CD4-positive, alpha-beta T cell treated with Interleukin-10 for 1 hour (primary cell): ENCODE measurements at regions not wholly inside any gene's neighbourhood (a gene's known extent, or its start where the extent isn't known, plus 50 kb on each side); places are given as distances from the start of the nearest gene placed in this dataset.
"Not testable (repeated sequence)": the region's sequence is repeated elsewhere in the genome, so short reads cannot be mapped to it uniquely, and the experiment has no call there.

Source experiments
- DNase-seq: peaks from one replicate; pipeline ENCODE4 v3.0.0-alpha.2; 2020

- no peak for DNase-seq
Measured at GRCh38 chr1:37166005-37166404, 131.7 kb upstream of the GRIK3 start.

DNA sequence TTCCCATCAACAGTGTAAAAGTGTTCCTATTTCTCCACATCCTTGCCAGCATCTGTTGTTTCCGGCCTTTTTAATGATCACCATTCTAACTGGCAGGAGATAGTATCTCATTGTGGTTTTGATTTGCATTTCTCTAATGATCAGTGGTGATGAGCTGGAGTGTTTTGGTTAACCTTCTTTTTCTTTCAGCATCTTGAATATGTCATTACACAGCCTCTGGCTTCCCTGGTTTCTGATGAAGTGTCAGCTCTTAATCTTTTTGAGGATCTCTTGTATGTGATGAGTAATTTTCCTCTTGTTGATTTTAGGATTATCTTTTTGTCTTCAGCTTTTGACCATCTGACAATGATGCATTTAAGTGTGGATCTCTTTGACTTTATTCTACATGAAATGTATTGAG, 133.2 kb upstream of the GRIK3 start:
- no peak for DNase-seq

GRCh38 chr1:37169241-37169640, 134.9 kb upstream of the GRIK3 start:
- no peak for DNase-seq

- no peak for DNase-seq
Measured at GRCh38 chr1:37169743-37170275, 135.5 kb upstream of the GRIK3 start.

DNA sequence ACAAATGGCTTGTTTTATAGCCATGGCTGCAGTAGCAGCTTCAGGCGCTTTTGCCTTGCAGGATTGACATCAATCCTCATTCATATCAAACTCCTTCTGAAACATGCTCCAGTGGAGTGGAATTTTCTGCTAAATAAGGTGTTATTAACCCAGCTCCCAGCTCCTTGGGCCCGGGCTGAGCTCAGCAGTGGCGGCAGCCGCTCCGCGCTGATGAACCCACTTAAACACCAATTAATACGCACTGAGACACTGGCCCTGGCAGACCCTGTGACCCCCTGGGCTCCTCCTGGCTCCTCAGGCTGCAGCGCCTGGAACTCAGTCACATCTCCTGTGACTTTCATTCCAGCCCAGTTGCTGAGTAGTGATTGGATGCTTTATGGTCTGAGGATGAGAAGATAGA, 137.4 kb upstream of the GRIK3 start:
- DNase-seq, result no peak

GRCh38 chr1:37174341-37174740, 140.0 kb upstream of the GRIK3 start:
- no peak for DNase-seq

- DNase-seq, result no peak
Measured at GRCh38 chr1:37174876-37175275, 140.6 kb upstream of the GRIK3 start.

GRCh38 chr1:37175666-37176215, 141.4 kb upstream of the GRIK3 start:
- no peak for DNase-seq

- no peak for DNase-seq
Measured at GRCh38 chr1:37176269-37176668, 142.0 kb upstream of the GRIK3 start.

GRCh38 chr1:37177230-37177864, 143.0 kb upstream of the GRIK3 start:
- no peak for DNase-seq

DNA sequence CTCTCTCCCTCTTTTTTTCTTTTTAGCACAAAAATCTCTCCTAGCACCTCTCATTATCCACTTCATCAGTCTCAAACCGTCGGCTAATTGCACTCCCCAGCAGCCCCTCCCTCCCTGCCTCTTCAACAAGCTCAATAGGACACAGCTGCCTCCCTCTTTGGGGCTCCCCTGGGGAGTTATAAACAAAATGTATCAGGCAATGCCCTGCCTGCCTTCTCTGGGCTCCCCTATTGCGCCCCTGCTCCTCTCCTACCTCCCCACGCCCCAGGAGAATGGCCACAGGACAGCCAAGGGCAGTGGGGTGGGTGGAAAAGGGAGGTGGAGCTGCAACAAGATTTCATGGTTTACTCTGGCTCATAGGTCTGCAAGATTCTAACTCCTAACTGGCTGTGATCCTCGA, 147.1 kb upstream of the GRIK3 start:
- DNase-seq, result no peak

GRCh38 chr1:37184789-37185188, 150.5 kb upstream of the GRIK3 start:
- no peak for DNase-seq

- DNase-seq, result no peak
Measured at GRCh38 chr1:37186246-37186756, 152.0 kb upstream of the GRIK3 start.

DNA sequence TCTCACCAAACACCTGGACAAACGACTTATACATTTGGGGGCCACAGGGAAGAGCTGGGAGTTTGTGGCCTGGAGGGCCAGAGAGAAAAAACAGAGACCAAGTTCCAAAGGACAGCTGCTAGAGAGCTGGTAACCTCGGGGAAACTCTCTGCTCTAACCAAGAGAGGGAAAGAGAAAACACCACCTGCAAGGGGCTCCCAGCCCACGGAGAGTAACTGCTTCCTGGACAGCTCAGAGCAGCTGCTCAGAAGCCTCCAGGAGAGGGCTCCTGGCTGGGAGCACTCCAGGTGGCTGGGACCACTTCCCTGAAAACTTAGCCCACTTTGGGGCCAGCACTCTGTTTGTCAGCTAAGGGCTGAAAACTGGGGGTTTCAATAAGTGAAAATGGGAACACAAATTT, 154.8 kb upstream of the GRIK3 start:
- DNase-seq, result no peak

DNA sequence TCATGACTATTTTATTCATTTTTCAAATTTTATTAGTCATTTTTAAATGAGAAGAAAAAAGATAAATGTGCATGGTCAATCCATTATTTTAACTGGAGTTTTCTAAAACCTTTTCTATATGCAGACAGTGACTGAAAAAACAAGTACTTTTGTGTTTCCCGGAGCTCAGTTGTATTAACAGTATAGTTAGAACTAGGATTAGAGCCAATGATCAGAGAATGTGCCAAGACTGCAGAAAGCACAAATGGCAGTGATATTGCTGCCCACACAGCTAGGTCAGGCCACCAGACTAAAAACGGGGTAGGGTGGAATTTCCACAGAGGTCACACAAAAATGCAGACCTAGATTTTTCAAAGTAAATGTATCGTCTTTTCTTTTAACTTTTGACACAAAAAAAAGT, 163.1 kb upstream of the GRIK3 start:
- DNase-seq, result no peak

GRCh38 chr1:37214305-37214704, 180.0 kb upstream of the GRIK3 start:
- DNase-seq, result not testable (repeated sequence)

- DNase-seq, result no peak
Measured at GRCh38 chr1:37233606-37234005, 199.3 kb upstream of the GRIK3 start.

- DNase-seq, result no peak
Measured at GRCh38 chr1:37234941-37235418, 200.7 kb upstream of the GRIK3 start.

GRCh38 chr1:37237948-37238347, 203.6 kb upstream of the GRIK3 start:
- DNase-seq, result no peak

GRCh38 chr1:37238364-37239224, 204.3 kb upstream of the GRIK3 start:
- DNase-seq, result no peak

- no peak for DNase-seq
Measured at GRCh38 chr1:37239225-37239740, 205.0 kb upstream of the GRIK3 start.

DNA sequence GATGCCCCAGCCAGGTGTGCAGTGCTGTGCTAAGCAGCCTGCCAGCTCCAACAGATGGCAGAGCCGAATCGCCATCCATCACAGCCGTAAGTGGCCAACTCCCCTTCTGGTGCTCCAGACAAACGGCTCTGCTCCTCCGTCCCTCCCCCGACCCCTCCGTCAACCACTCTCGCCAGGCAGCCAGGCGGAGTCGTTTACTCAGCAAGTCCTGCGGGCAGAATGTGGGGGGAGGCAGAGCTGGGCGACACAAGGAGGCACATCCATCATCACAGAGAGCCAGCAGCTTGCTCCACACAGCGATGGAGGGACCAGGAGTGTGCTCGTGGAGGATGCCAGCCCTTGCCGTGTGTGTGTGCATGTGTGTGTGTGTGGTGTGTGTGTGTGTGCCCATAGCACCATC, 206.6 kb upstream of the GRIK3 start:
- DNase-seq, result no peak

DNA sequence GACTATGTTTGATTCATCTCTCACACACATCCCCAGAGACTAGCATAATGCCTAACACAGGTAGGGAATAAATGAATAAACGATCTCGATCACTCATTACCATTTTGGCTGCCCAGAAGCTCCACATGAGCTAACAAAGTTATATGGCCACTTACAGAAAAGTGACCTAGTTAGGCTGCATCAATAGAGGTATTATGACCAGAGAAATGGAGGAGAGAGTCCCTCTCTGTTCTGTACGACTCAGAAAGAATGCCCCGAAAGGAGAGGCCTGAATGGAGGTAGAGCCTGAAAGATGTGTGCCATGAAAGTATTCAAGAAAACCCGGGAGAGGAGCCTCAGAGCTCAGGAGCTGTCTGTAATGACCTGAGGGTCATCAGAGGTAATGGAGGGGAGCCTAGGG, 208.2 kb upstream of the GRIK3 start:
- no peak for DNase-seq
